A549 (cell line): ENCODE measurements at regions not wholly inside any gene's neighbourhood (a gene's known extent, or its start where the extent isn't known, plus 50 kb on each side); places are given as distances from the start of the nearest gene placed in this dataset.

ENCODE experiments used
- ATAC-seq, 2 experiments: fragments of 200-7000 bp in 1 of 2; fragments of >200 bp in 1 of 2; cut with Nextera tagmentation in 1 of 2; cut with Tn5 transposase in 1 of 2; 3 replicates each; pipeline versions ENCODE4 v1.8.0 to v1.9.1; 2018 to 2020; ENCODE audit warnings: mild to moderate bottlenecking in 1 of 2, moderate library complexity in 1 of 2
- CTCF ChIA-PET: fragments of 300-600 bp; sonication (Branson Sonifier 250); formaldehyde crosslinking; extraction: SDS; loops from one replicate; lab custom pipeline; 2021; ENCODE audit warnings: antibody characterized with exemption, inconsistent platforms; lab: Yijun Ruan, JAX
- POLR2A ChIA-PET: fragments of 350-600 bp; formaldehyde crosslinking; extraction: SDS; loops from one replicate; lab custom pipeline; 2021; ENCODE audit warnings: antibody characterized with exemption, inconsistent platforms; lab: Yijun Ruan, JAX
- DNase-seq, 2 experiments: peaks; one replicate each; pipeline versions ENCODE4 v3.0.0 to v3.0.0-alpha.2; 2011 to 2016; ENCODE audit warnings: low read depth in 1 of 2, low spot score in 1 of 2
- FAIRE-seq: peaks from 2 replicates; lab custom pipeline; 2011; peaks lifted over from hg19 to GRCh38; lab: Jason Lieb, UNC
- H3K27ac ChIP-seq, 2 experiments: fragments of >200 bp; sonication (Bioruptor Twin); formaldehyde crosslinking; 3 replicates each; pipeline ENCODE4 v1.5.1; 2016 to 2017
- H3K4me1 ChIP-seq: fragments of >200 bp; sonication (Bioruptor Twin); formaldehyde crosslinking; 3 replicates; pipeline ENCODE4 v1.6.1; 2016
- H3K4me2 ChIP-seq: fragments of >200 bp; sonication (Bioruptor Twin); formaldehyde crosslinking; 3 replicates; pipeline ENCODE4 v1.6.1; 2016
- H3K4me3 ChIP-seq: fragments of >200 bp; sonication (Bioruptor Twin); formaldehyde crosslinking; 3 replicates; pipeline ENCODE4 v1.5.1; 2016
- H3K9me3 ChIP-seq: fragments of >200 bp; sonication (Bioruptor Twin); formaldehyde crosslinking; 3 replicates; pipeline ENCODE4 v1.6.1; 2016
- BHLHE40 ChIP-seq: IDR thresholded peaks from 2 replicates; pipeline ENCODE4 v1.6.1; 2012; ENCODE audit warnings: low read depth, low read length, inconsistent platforms
- CBX2 ChIP-seq: fragments of 200-600 bp; sonication (generic); IDR thresholded peaks from 2 replicates; pipeline ENCODE4 v1.6.1; 2016; ENCODE audit warnings: low read depth, mild to moderate bottlenecking, borderline replicate concordance
- EHF ChIP-seq: fragments of 250-450 bp; sonication (Bioruptor Pico); IDR thresholded peaks from 2 replicates; pipeline ENCODE4 v1.5.0; 2020; ENCODE audit warnings: mild to moderate bottlenecking
- EHMT2 ChIP-seq: fragments of 200-600 bp; sonication (generic); IDR thresholded peaks from 2 replicates; pipeline ENCODE4 v1.6.1; 2016; ENCODE audit warnings: antibody characterized with exemption, low read depth, mild to moderate bottlenecking, moderate library complexity
- ELK1 ChIP-seq: fragments of 150-350 bp; IDR thresholded peaks from 2 replicates; pipeline ENCODE4 v1.6.1; 2014; ENCODE audit warnings: low read depth, mild to moderate bottlenecking, low read length
- HDAC2 ChIP-seq: fragments of 200-600 bp; sonication (generic); IDR thresholded peaks from 2 replicates; pipeline ENCODE4 v1.6.1; 2016
- HEYL ChIP-seq: fragments of 250-450 bp; sonication (Bioruptor Pico); IDR thresholded peaks from 2 replicates; pipeline ENCODE4 v1.8.0; 2021; ENCODE audit warnings: mild to moderate bottlenecking, moderate library complexity
- HOXA7 ChIP-seq: fragments of 250-450 bp; sonication (Bioruptor Pico); IDR thresholded peaks from 2 replicates; pipeline ENCODE4 v1.5.0; 2020; ENCODE audit warnings: mild to moderate bottlenecking, moderate library complexity
- HOXB5 ChIP-seq: fragments of 250-450 bp; sonication (Bioruptor Pico); IDR thresholded peaks from 2 replicates; pipeline ENCODE4 v1.5.0; 2020; ENCODE audit warnings: mild to moderate bottlenecking, moderate library complexity
- JUN ChIP-seq, 2 experiments: fragments of >200 bp; sonication (Bioruptor Twin); formaldehyde crosslinking; IDR thresholded peaks; 2 replicates in 1 of 2; 3 replicates in 1 of 2; pipeline ENCODE4 v1.6.1; 2016 to 2017
- MYC ChIP-seq: IDR thresholded peaks from 2 replicates; pipeline ENCODE4 v1.6.1; 2012; ENCODE audit warnings: mild to moderate bottlenecking, inconsistent platforms, low read length, improper control_type of control experiment, borderline replicate concordance
- NFE2L2 ChIP-seq: fragments of 150-350 bp; conservative IDR thresholded peaks from 2 replicates; pipeline ENCODE4 v1.6.1; 2014; ENCODE audit warnings: low read length
- RAD21 ChIP-seq, 2 experiments: fragments of >200 bp in 1 of 2; sonication (Bioruptor Twin) in 1 of 2; formaldehyde crosslinking in 1 of 2; IDR thresholded peaks in 1 of 2; conservative IDR thresholded peaks in 1 of 2; 2 replicates in 1 of 2; 3 replicates in 1 of 2; pipeline ENCODE4 v1.6.1; 2012 to 2018; ENCODE audit warnings: inconsistent platforms in 1 of 2
- RARB ChIP-seq: fragments of 250-450 bp; sonication (Bioruptor Pico); IDR thresholded peaks from 2 replicates; pipeline ENCODE4 v1.8.0; 2021; ENCODE audit warnings: mild to moderate bottlenecking, moderate library complexity
- RNF2 ChIP-seq: fragments of 200-600 bp; sonication (generic); IDR thresholded peaks from 2 replicates; pipeline ENCODE4 v1.6.1; 2016; ENCODE audit warnings: low read depth, mild to moderate bottlenecking, antibody characterized with exemption, moderate library complexity, borderline replicate concordance
- SMC3 ChIP-seq: fragments of >200 bp; sonication (Bioruptor Twin); formaldehyde crosslinking; IDR thresholded peaks from 3 replicates; pipeline ENCODE4 v1.6.1; 2018; ENCODE audit warnings: inconsistent platforms
- TFCP2L1 ChIP-seq: fragments of 250-450 bp; sonication (Bioruptor Pico); IDR thresholded peaks from 2 replicates; pipeline ENCODE4 v1.5.0; 2021; ENCODE audit warnings: mild to moderate bottlenecking
- ZNF302 ChIP-seq: fragments of 250-450 bp; sonication (Bioruptor Pico); IDR thresholded peaks from 2 replicates; pipeline ENCODE4 v1.9.0; 2021; ENCODE audit warnings: inconsistent platforms, mild to moderate bottlenecking, moderate library complexity
- WGBS: methylation state at CpG from one replicate; pipeline ENCODE4 v1.1.6; 2017; ENCODE audit errors: missing lambda C conversion rate; 5-methylcytosine and 5-hydroxymethylcytosine counted together
- TF ChIP-seq, protein P1 (sequence below): fragments of 450-650 bp; IDR thresholded peaks from 2 replicates; pipeline ENCODE4 v1.6.1; 2014; ENCODE audit warnings: antibody characterized with exemption
- TF ChIP-seq, protein P2 (sequence below): fragments of 200-600 bp; sonication (generic); IDR thresholded peaks from 2 replicates; pipeline ENCODE4 v1.6.1; 2016; ENCODE audit warnings: antibody characterized with exemption, mild to moderate bottlenecking, moderate library complexity
- TF ChIP-seq, protein P3 (sequence below): fragments of 250-450 bp; sonication (Bioruptor Pico); IDR thresholded peaks from 2 replicates; pipeline ENCODE4 v1.5.0; 2020; ENCODE audit warnings: low read depth, mild to moderate bottlenecking, moderate library complexity

DNA sequence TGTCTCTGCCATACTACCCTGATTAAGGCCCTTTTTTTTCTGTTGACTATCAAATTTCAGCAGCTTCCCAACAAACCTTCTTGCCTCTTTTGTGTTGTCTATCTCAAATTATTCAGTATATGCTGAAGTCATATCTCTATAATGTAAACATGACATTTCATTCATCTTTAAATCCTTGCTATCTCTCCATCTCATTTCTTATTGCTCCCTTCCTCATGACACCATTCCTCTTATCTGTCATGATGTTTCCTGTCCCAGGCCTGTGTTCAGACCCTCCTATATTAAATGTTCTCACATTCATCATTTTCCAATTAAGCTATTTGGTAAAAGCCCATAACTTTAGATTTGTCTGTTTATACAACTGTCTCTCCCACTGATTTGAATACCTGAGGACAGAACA, 482.6 kb downstream of the EPM2A start:
- ChIA-PET CTCF (no interaction called here), POLR2A (no interaction called here)
- peaks cover 2% of the 10 kb centered on the region; the same call in 2 of the 3 replicates for H3K4me1 ChIP-seq
- no peak for FAIRE-seq
- H3K4me2 ChIP-seq: no peak overlapping the region
- no peak overlapping the region for H3K4me3 ChIP-seq
- no peak for ATAC-seq
- TF ChIP-seq EHF (CRISPR knock-in tag) (no peak), HEYL (no peak), TFCP2L1 (CRISPR knock-in tag) (no peak), HDAC2 (no peak)
- TF ChIP-seq, protein P1, sequence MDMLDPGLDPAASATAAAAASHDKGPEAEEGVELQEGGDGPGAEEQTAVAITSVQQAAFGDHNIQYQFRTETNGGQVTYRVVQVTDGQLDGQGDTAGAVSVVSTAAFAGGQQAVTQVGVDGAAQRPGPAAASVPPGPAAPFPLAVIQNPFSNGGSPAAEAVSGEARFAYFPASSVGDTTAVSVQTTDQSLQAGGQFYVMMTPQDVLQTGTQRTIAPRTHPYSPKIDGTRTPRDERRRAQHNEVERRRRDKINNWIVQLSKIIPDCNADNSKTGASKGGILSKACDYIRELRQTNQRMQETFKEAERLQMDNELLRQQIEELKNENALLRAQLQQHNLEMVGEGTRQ: no peak
- no peak for DNase-seq
- no peaks in the 10 kb centered on the region for H3K9me3 ChIP-seq
- no peak overlapping the region for H3K27ac ChIP-seq

DNA sequence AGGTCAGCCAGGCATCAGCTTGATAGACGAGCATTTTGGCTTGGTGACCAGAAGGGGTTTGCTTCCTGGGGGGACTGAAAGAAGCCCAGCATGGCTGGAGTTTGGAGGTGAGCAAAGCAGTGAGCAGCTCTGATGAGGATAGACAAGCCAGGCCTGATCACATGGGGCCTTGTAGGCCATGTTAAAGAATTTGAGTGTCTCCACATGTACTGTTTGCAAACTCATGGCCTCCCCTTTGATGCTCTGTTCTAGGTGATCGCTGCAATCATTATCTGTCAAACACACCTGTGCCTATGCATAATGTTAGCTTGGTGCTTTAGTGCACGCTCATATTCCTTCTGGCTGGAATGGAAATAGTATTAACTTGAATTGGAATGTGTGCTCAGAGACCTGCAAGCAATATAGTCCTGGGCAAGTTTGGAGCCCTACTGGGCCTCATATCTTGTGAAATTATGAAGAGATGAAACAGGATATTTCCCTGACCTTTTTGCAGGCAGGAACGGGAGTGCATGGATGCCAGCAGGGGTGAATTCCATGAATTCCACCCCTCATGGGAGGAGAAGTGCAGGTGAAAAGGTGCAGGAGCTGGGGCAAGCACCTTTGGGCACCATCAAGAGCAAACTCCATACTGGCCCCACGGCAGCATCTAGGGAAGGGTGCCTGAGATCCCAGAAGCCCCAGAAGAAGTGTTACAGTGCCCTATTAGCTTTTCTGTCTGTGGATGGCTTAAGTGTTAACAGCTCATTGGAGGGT, 480.5 kb downstream of the EPM2A start:
- TF ChIP-seq HEYL: no peak
- TF ChIP-seq RAD21 (conservative IDR thresholded peaks at IDR 0.05 in 1 of 2, IDR thresholded peaks at IDR 0.05 in 1 of 2): no peak
- no peak for TF ChIP-seq MYC
- no peak for TF ChIP-seq ZNF302 (CRISPR knock-in tag)
- TF ChIP-seq, protein P2, sequence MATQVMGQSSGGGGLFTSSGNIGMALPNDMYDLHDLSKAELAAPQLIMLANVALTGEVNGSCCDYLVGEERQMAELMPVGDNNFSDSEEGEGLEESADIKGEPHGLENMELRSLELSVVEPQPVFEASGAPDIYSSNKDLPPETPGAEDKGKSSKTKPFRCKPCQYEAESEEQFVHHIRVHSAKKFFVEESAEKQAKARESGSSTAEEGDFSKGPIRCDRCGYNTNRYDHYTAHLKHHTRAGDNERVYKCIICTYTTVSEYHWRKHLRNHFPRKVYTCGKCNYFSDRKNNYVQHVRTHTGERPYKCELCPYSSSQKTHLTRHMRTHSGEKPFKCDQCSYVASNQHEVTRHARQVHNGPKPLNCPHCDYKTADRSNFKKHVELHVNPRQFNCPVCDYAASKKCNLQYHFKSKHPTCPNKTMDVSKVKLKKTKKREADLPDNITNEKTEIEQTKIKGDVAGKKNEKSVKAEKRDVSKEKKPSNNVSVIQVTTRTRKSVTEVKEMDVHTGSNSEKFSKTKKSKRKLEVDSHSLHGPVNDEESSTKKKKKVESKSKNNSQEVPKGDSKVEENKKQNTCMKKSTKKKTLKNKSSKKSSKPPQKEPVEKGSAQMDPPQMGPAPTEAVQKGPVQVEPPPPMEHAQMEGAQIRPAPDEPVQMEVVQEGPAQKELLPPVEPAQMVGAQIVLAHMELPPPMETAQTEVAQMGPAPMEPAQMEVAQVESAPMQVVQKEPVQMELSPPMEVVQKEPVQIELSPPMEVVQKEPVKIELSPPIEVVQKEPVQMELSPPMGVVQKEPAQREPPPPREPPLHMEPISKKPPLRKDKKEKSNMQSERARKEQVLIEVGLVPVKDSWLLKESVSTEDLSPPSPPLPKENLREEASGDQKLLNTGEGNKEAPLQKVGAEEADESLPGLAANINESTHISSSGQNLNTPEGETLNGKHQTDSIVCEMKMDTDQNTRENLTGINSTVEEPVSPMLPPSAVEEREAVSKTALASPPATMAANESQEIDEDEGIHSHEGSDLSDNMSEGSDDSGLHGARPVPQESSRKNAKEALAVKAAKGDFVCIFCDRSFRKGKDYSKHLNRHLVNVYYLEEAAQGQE: no peak
- no peak for TF ChIP-seq RNF2
- no peak for TF ChIP-seq BHLHE40
- no peak for TF ChIP-seq CBX2
- TF ChIP-seq HOXA7 (CRISPR knock-in tag): no peak
- TF ChIP-seq JUN (IDR thresholded peaks at IDR 0.05): no peak
- TF ChIP-seq EHMT2: no peak
- TF ChIP-seq RARB: no peak
- TF ChIP-seq, protein P3, sequence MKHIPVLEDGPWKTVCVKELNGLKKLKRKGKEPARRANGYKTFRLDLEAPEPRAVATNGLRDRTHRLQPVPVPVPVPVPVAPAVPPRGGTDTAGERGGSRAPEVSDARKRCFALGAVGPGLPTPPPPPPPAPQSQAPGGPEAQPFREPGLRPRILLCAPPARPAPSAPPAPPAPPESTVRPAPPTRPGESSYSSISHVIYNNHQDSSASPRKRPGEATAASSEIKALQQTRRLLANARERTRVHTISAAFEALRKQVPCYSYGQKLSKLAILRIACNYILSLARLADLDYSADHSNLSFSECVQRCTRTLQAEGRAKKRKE (CRISPR knock-in tag): no peak
- no peak for TF ChIP-seq SMC3
- TF ChIP-seq HOXB5 (CRISPR knock-in tag): no peak
- no peak for TF ChIP-seq ELK1
- no peak for TF ChIP-seq NFE2L2
- no peaks in the 10 kb centered on the region for H3K4me1 ChIP-seq
- H3K4me2 ChIP-seq: no peak overlapping the region
- ChIA-PET CTCF (no interaction called here), POLR2A (no interaction called here)
- no peaks in the 10 kb centered on the region for H3K9me3 ChIP-seq
- WGBS: 56% methylated on average over 5 of the region's 5 CpGs
- H3K27ac ChIP-seq: no peak overlapping the region
- ATAC-seq (no peak), DNase-seq (no peak), FAIRE-seq (no peak)
- H3K4me3 ChIP-seq: no peak overlapping the region
